ENCODE measurements at regions not wholly inside any gene's neighbourhood (a gene's known extent, or its start where the extent isn't known, plus 50 kb on each side); places are given as distances from the start of the nearest gene placed in this dataset.

GRCh38 chr15:95138604-95139270, 907.4 kb downstream of the MCTP2 start:
- TF ChIP-seq CTCF (IDR thresholded peaks at IDR 0.05) = no peak
- Histone ChIP-seq H3K36me3 (no peaks in the 10 kb centered on the region), H3K27me3 (ENCODE audit: low read depth) (no peaks in the 10 kb centered on the region), H3K4me3 (no peak overlapping the region), H3K9me3 (no peaks in the 10 kb centered on the region), H3K27ac (no peak overlapping the region), H3K4me1 (peaks cover 16% of the 10 kb centered on the region)
- intact Hi-C loops (cut with DNase I) = no loop called here
- DNase-seq = no peak
- no peak for ATAC-seq

- H3K9me3 ChIP-seq = no peaks in the 10 kb centered on the region
- H3K27ac ChIP-seq = no peak overlapping the region
- intact Hi-C loops (cut with DNase I) = no loop called here
- no peaks in the 10 kb centered on the region for H3K4me1 ChIP-seq
- ATAC-seq (no peak), DNase-seq (no peak)
- H3K27me3 ChIP-seq (ENCODE audit: low read depth) = no peaks in the 10 kb centered on the region
- no peak overlapping the region for H3K4me3 ChIP-seq
- no peaks in the 10 kb centered on the region for H3K36me3 ChIP-seq
- TF ChIP-seq CTCF (IDR thresholded peaks at IDR 0.05) = no peak
These were observed 910.1 kb downstream of the MCTP2 start for GRCh38 chr15:95141486-95141885.

GRCh38 chr15:95142531-95142930, 911.2 kb downstream of the MCTP2 start:
- Histone ChIP-seq H3K27me3 (ENCODE audit: low read depth) (no peaks in the 10 kb centered on the region), H3K27ac (no peak overlapping the region), H3K4me1 (no peaks in the 10 kb centered on the region), H3K9me3 (no peaks in the 10 kb centered on the region), H3K36me3 (no peaks in the 10 kb centered on the region), H3K4me3 (no peak overlapping the region)
- TF ChIP-seq CTCF (IDR thresholded peaks at IDR 0.05) = no peak
- ATAC-seq = no peak
- intact Hi-C loops (cut with DNase I) = no loop called here
- no peak for DNase-seq

- H3K4me1 ChIP-seq = no peaks in the 10 kb centered on the region
- ATAC-seq (no peak), DNase-seq (no peak)
- TF ChIP-seq CTCF (IDR thresholded peaks at IDR 0.05) = no peak
- no peaks in the 10 kb centered on the region for H3K27me3 ChIP-seq (ENCODE audit: low read depth)
- H3K4me3 ChIP-seq = no peak overlapping the region
- intact Hi-C loops (cut with DNase I) = no loop called here
- no peak overlapping the region for H3K27ac ChIP-seq
- no peaks in the 10 kb centered on the region for H3K36me3 ChIP-seq
- no peaks in the 10 kb centered on the region for H3K9me3 ChIP-seq
These were observed 915.1 kb downstream of the MCTP2 start for GRCh38 chr15:95146481-95146880.

- Histone ChIP-seq H3K4me3 (no peak overlapping the region), H3K27me3 (ENCODE audit: low read depth) (no peaks in the 10 kb centered on the region), H3K36me3 (no peaks in the 10 kb centered on the region), H3K4me1 (no peaks in the 10 kb centered on the region), H3K9me3 (no peaks in the 10 kb centered on the region), H3K27ac (no peak overlapping the region)
- TF ChIP-seq CTCF (IDR thresholded peaks at IDR 0.05) = no peak
- intact Hi-C loops (cut with DNase I) = no loop called here
- ATAC-seq (no peak), DNase-seq (no peak)
These were observed 916.8 kb downstream of the MCTP2 start for GRCh38 chr15:95148183-95148582.

Data from lower lobe of right lung (tissue), 2 donors.